ENCODE measurements at regions not wholly inside any gene's neighbourhood (a gene's known extent, or its start where the extent isn't known, plus 50 kb on each side); places are given as distances from the start of the nearest gene placed in this dataset.

DNA sequence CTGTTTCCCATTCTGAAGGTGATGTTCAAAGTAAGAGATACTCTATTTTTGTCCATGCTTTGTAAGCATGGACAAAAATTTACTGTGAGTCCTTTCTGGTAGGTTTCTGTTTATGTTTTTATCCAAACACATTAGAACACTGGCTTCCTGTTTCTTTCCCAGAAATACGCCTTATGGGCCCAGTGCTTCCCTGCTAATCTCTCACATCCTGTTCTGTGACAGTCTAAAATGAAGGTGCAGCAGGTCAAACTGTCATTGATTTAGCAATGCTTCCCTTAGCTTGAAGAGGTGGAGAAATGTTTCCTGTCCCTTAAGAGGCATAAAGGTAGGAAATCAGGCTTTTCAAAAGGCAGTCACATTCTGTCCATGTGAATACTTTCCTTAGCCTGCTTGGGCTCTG is 305.6 kb downstream of the RPS29 start:
- TF ChIP-seq, protein P1, sequence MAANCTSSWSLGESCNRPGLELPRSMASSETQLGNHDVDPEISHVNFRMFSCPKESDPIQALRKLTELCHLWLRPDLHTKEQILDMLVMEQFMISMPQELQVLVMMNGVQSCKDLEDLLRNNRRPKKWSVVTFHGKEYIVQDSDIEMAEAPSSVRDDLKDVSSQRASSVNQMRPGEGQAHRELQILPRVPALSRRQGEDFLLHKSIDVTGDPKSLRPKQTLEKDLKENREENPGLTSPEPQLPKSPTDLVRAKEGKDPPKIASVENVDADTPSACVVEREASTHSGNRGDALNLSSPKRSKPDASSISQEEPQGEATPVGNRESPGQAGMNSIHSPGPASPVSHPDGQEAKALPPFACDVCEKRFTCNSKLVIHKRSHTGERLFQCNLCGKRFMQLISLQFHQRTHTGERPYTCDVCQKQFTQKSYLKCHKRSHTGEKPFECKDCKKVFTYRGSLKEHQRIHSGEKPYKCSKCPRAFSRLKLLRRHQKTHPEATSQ (tag by site-specific recombination; IDR thresholded peaks at IDR 0.05), result no peak
- TF ChIP-seq EGR2 (tag by site-specific recombination; IDR thresholded peaks at IDR 0.05; ENCODE audit: low read depth) (no peak), REPIN1 (tag by site-specific recombination; IDR thresholded peaks at IDR 0.05; ENCODE audit: low read depth) (no peak), MZF1 (tag by site-specific recombination; IDR thresholded peaks at IDR 0.05; ENCODE audit: borderline replicate concordance) (no peak), ZNF292 (tag by site-specific recombination; IDR thresholded peaks at IDR 0.05; ENCODE audit: borderline replicate concordance, low read depth) (no peak), ZNF777 (tag by site-specific recombination; IDR thresholded peaks at IDR 0.05; ENCODE audit: borderline replicate concordance) (no peak), ZBTB7A (tag by site-specific recombination; IDR thresholded peaks at IDR 0.05; ENCODE audit: low read depth) (no peak), ZNF335 (tag by site-specific recombination; conservative IDR thresholded peaks at IDR 0.05) (no peak)
- TF ChIP-seq, protein P2, sequence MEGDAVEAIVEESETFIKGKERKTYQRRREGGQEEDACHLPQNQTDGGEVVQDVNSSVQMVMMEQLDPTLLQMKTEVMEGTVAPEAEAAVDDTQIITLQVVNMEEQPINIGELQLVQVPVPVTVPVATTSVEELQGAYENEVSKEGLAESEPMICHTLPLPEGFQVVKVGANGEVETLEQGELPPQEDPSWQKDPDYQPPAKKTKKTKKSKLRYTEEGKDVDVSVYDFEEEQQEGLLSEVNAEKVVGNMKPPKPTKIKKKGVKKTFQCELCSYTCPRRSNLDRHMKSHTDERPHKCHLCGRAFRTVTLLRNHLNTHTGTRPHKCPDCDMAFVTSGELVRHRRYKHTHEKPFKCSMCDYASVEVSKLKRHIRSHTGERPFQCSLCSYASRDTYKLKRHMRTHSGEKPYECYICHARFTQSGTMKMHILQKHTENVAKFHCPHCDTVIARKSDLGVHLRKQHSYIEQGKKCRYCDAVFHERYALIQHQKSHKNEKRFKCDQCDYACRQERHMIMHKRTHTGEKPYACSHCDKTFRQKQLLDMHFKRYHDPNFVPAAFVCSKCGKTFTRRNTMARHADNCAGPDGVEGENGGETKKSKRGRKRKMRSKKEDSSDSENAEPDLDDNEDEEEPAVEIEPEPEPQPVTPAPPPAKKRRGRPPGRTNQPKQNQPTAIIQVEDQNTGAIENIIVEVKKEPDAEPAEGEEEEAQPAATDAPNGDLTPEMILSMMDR (tag by site-specific recombination; IDR thresholded peaks at IDR 0.05), result no peak
- TF ChIP-seq, protein P3, sequence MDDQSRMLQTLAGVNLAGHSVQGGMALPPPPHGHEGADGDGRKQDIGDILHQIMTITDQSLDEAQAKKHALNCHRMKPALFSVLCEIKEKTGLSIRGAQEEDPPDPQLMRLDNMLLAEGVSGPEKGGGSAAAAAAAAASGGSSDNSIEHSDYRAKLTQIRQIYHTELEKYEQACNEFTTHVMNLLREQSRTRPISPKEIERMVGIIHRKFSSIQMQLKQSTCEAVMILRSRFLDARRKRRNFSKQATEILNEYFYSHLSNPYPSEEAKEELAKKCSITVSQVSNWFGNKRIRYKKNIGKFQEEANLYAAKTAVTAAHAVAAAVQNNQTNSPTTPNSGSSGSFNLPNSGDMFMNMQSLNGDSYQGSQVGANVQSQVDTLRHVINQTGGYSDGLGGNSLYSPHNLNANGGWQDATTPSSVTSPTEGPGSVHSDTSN (CRISPR knock-in tag; IDR thresholded peaks at IDR 0.05), result no peak
